HG03175 (cell line): ENCODE measurements at regions not wholly inside any gene's neighbourhood (a gene's known extent, or its start where the extent isn't known, plus 50 kb on each side); places are given as distances from the start of the nearest gene placed in this dataset.

ENCODE experiments used
- ATAC-seq: cut with Tn5 transposase; IDR thresholded peaks from one replicate; pipeline ENCODE4 v1.9.1; 2021; ENCODE audit warnings: mild to moderate bottlenecking, moderate library complexity; ENCODE audit not compliant: unreplicated experiment

- ATAC-seq: no peak
Observed at GRCh38 chr6:102562713-102563112, 1169.2 kb downstream of the GRIK2 start.

- ATAC-seq: no peak
Observed at GRCh38 chr6:102553214-102553613, 1159.7 kb downstream of the GRIK2 start.

GRCh38 chr6:102549221-102549874 is 1155.8 kb downstream of the GRIK2 start:
- ATAC-seq: no peak

- ATAC-seq: no peak
Observed at GRCh38 chr6:102525336-102525735, 1131.8 kb downstream of the GRIK2 start.

- ATAC-seq: no peak
Observed at GRCh38 chr6:102520966-102521365, 1127.5 kb downstream of the GRIK2 start.

GRCh38 chr6:102517506-102517905 is 1124.0 kb downstream of the GRIK2 start:
- ATAC-seq: no peak

GRCh38 chr6:102501615-102502014 is 1108.1 kb downstream of the GRIK2 start:
- ATAC-seq: peak; percentile 61

- ATAC-seq: no peak
Observed at GRCh38 chr6:102494808-102495207, 1101.3 kb downstream of the GRIK2 start.

GRCh38 chr6:102493485-102493884 is 1100.0 kb downstream of the GRIK2 start:
- no peak for ATAC-seq

GRCh38 chr6:102488729-102489128 is 1095.2 kb downstream of the GRIK2 start:
- ATAC-seq: no peak

- no peak for ATAC-seq
Observed at GRCh38 chr6:102485480-102485879, 1092.0 kb downstream of the GRIK2 start.

- peak; percentile 46 for ATAC-seq
Observed at GRCh38 chr6:102474041-102474807, 1080.7 kb downstream of the GRIK2 start.

- ATAC-seq: no peak
Observed at GRCh38 chr6:102458990-102459389, 1065.5 kb downstream of the GRIK2 start.

- ATAC-seq: no peak
Observed at GRCh38 chr6:102438171-102438570, 1044.7 kb downstream of the GRIK2 start.

- ATAC-seq: no peak
Observed at GRCh38 chr6:102417368-102417998, 1024.0 kb downstream of the GRIK2 start.

- ATAC-seq: no peak
Observed at GRCh38 chr6:102415891-102416290, 1022.4 kb downstream of the GRIK2 start.

- ATAC-seq: no peak
Observed at GRCh38 chr6:102411796-102412195, 1018.3 kb downstream of the GRIK2 start.

GRCh38 chr6:102407886-102408741 is 1014.6 kb downstream of the GRIK2 start:
- no peak for ATAC-seq

GRCh38 chr6:102405860-102406259 is 1012.4 kb downstream of the GRIK2 start:
- ATAC-seq: no peak

GRCh38 chr6:102402635-102403329 is 1009.3 kb downstream of the GRIK2 start:
- ATAC-seq: no peak
